ENCODE measurements at regions not wholly inside any gene's neighbourhood (a gene's known extent, or its start where the extent isn't known, plus 50 kb on each side); places are given as distances from the start of the nearest gene placed in this dataset.

GRCh38 chr1:168454211-168454815, 89.5 kb downstream of the XCL2 start:
- no peak for TF ChIP-seq CTCF (IDR thresholded peaks at IDR 0.05; ENCODE audit: insufficient read depth, low read length, poor library complexity, severe bottlenecking)
- no peak for TF ChIP-seq EZH2phosphoT487 (conservative IDR thresholded peaks at IDR 0.05; ENCODE audit: low read length)

All from SU-DHL-6 (cell line).